ENCODE measurements at regions not wholly inside any gene's neighbourhood (a gene's known extent, or its start where the extent isn't known, plus 50 kb on each side); places are given as distances from the start of the nearest gene placed in this dataset.
"Not testable (repeated sequence)": the region's sequence is repeated elsewhere in the genome, so short reads cannot be mapped to it uniquely, and the experiment has no call there.

GRCh38 chr5:175344331-175345195, 99.4 kb downstream of the DRD1 start:
- peak; percentile 58 for DNase-seq

- DNase-seq, result peak; percentile 2
Measured at GRCh38 chr5:175343308-175343707, 100.7 kb downstream of the DRD1 start.

- no peak for DNase-seq
Measured at GRCh38 chr5:175340180-175340579, 103.8 kb downstream of the DRD1 start.

- DNase-seq, result no peak
Measured at GRCh38 chr5:175337680-175338079, 106.3 kb downstream of the DRD1 start.

GRCh38 chr5:175336781-175337180, 107.2 kb downstream of the DRD1 start:
- DNase-seq, result no peak

GRCh38 chr5:175335691-175336090, 108.3 kb downstream of the DRD1 start:
- no peak for DNase-seq

GRCh38 chr5:175331173-175332036, 112.6 kb downstream of the DRD1 start:
- not testable (repeated sequence) for DNase-seq

- DNase-seq, result no peak
Measured at GRCh38 chr5:175329976-175330375, 114.0 kb downstream of the DRD1 start.

GRCh38 chr5:175328687-175329086, 115.3 kb downstream of the DRD1 start:
- no peak for DNase-seq

GRCh38 chr5:175328176-175328575, 115.8 kb downstream of the DRD1 start:
- DNase-seq, result no peak

- DNase-seq, result peak; percentile 2
Measured at GRCh38 chr5:175325681-175326080, 118.3 kb downstream of the DRD1 start.

- DNase-seq, result peak; percentile 20
Measured at GRCh38 chr5:175321927-175322532, 122.0 kb downstream of the DRD1 start.

GRCh38 chr5:175319199-175319598, 124.8 kb downstream of the DRD1 start:
- DNase-seq, result no peak

GRCh38 chr5:175317872-175318271, 126.1 kb downstream of the DRD1 start:
- no peak for DNase-seq

GRCh38 chr5:175309218-175309810, 134.7 kb downstream of the DRD1 start:
- DNase-seq, result no peak

- DNase-seq, result no peak
Measured at GRCh38 chr5:175308701-175309100, 135.3 kb downstream of the DRD1 start.

GRCh38 chr5:175306381-175306780, 137.6 kb downstream of the DRD1 start:
- DNase-seq, result no peak

- DNase-seq, result no peak
Measured at GRCh38 chr5:175305251-175305650, 138.7 kb downstream of the DRD1 start.

GRCh38 chr5:175290379-175290778, 153.6 kb downstream of the DRD1 start:
- DNase-seq, result no peak

GRCh38 chr5:175288048-175288621, 155.8 kb downstream of the DRD1 start:
- DNase-seq, result peak; percentile 46

- DNase-seq, result no peak
Measured at GRCh38 chr5:175286981-175287380, 157.0 kb downstream of the DRD1 start.

- DNase-seq, result peak; percentile 64
Measured at GRCh38 chr5:175285261-175285660, 158.7 kb downstream of the DRD1 start.

- DNase-seq, result no peak
Measured at GRCh38 chr5:175284806-175285205, 159.2 kb downstream of the DRD1 start.
